ENCODE measurements at regions not wholly inside any gene's neighbourhood (a gene's known extent, or its start where the extent isn't known, plus 50 kb on each side); places are given as distances from the start of the nearest gene placed in this dataset.
"Not testable (repeated sequence)": the region's sequence is repeated elsewhere in the genome, so short reads cannot be mapped to it uniquely, and the experiment has no call there.

DNA sequence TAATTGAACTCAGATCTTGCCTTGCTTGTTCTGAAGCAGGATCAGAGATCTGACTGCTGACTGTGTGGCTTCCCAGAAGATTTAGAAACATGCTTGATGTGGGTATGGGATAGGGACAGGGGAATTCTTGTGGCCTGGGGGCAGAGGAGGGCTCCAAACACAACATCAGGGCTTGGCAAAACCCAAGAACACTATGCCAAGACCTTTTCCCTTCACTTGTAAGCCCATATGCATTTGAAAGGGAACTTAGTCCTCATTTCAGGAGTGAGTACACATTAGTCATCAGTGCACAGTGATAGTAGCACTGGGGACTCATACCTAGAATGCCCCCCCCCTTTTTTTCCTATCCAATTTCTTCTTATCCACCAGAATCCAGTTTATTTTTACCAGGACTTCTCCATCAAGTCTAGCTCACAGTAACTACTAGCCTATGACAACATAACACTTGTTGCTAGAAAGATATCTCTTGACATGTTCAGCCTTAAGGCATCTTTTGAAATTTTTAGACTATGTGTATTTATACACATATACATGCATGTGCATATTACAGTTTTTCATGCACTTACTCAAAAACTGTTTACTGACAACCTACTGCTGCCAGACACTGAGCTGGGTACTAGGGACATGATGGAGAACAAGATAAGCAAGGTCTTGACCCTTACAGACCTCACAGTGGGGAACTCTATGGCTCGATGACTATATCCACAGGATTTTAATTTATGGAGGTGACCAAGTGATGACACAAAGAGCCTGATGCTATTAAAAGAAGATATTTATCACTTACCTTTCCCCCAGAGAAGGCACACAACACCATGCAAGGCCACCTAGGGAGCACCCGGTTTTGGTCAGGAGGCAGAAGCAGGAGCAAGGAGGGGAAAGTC, 158.3 kb upstream of the MAP3K1 start:
- no peak for FAIRE-seq

DNA sequence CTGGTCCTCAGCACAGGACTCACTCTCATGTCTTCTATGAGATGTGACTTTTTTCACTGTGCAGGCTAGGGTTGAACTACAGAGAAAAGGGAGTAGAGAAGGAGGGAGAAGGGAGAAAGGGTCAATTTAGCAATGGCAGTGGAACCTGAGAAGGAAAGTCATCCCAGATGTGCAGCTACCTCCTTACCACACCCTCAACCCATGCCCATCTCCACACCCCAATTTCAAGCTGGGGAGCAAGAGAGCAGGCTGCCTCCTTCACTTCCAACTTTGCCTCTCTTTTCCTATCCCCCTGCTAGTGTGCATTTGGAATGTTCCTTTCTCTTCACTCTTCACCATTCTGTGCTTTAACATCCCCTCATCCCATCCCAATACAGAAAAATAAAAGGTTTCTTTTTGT, 163.5 kb upstream of the MAP3K1 start:
- no peak for FAIRE-seq

GRCh38 chr5:56650386-56650785, 165.0 kb upstream of the MAP3K1 start:
- no peak for FAIRE-seq

- FAIRE-seq: no peak
Measured at GRCh38 chr5:56649569-56649968, 165.8 kb upstream of the MAP3K1 start.

GRCh38 chr5:56648460-56649034, 166.8 kb upstream of the MAP3K1 start:
- no peak for FAIRE-seq

DNA sequence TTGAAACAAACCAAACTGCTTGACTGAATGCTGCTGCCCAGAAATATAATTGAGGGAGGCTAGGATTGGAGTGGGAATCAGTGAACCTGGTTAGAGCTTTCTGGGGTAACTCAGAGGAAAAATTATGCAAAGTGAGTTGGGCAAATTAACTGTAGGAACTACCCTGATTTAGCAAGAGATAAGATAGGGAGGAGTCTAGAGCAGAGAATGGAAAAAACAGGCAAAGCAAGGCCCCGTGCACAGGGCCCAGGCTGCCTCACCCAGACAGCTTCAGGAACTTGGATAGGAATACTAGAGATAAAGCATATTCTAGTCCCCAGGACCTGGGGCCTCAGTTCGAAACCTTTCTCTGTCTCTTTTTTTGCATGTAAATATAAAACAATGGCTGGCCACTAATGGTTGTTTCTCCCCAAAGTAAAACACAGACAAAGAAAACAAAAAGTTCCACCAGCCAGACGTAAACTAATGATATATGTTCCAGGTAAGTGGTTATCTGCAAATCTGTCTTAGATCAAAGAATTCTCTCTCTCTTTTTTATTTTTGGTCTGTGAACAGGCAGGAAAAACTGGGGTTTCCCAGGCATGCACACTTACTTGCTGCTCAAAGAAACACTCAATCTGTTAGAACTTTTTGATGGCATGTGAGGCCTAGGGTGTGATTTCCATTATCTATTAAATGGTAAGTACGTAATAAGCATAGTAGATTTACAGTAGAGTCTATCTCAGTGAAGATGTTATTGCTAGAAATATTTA, 168.1 kb upstream of the MAP3K1 start:
- FAIRE-seq: no peak

- no peak for FAIRE-seq
Measured at GRCh38 chr5:56641635-56642260, 173.6 kb upstream of the MAP3K1 start.

- FAIRE-seq: no peak
Measured at GRCh38 chr5:56640763-56641406, 174.5 kb upstream of the MAP3K1 start.

DNA sequence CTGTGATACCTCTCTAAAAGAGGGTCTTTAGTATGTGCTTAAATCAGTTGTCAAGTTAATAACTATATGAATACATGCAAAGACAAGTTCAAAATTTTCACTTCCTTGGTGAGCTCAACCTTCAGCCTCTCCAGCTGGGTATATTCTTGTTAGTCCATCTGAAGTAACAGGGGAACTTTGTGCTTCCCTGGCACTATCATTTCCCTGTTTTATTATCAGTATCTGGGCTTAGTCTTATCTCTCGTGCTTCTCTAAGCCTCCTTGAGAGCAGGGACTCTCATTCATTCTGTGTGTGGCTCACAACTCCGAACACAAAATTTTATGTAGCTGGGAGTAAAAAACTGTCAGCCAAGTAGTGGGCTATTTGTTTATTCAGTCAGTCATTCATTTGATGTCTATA, 175.9 kb upstream of the MAP3K1 start:
- FAIRE-seq: no peak

DNA sequence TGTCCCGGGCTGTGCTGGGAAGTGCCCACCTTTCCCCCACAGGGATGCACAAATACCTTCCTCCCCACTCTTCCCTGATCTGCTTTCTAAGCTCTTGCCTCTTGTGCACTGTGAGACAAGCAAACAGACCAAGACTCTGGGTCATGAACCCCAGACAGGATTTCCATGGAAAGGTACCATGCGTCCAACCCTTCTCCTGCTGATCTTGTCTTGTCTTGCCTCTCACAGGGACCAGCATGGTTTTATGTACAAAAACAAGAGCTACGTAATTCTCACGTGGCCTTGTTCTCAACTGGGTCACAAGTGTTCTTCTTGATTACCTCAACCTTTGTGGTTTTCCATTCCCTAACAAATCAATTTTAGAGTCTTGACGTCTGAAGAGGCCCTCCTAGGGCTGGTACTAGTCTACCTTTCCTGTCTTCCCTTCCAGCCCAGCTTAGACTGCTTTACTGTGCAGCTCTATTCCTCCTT, 176.5 kb upstream of the MAP3K1 start:
- FAIRE-seq: no peak

DNA sequence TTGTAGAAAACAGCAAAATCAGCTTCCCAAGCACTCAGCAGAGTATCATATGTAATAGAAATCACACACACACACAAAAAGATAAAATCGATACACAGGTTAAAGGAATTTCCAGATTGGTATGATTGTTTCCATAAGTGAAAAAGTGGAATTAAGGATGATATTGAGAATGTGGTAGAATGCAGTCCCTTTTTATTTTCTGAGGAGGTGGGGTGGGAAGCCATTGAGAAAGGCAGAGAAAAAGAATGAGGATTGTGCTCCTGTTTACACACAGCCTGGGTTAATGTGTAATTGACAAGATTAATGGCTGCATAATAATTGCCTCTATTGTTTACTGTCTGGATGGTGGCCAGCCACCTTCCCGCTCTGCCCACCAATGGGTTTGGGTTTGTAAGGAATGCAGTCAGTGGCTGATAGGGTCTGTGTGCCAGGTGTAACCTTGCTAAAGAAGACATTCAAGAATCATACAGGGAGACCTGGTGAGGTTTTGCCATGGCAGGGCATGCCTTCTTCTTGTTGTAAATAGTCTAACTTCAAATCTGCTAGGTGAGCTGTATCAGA, 177.2 kb upstream of the MAP3K1 start:
- no peak for FAIRE-seq

- FAIRE-seq: no peak
Measured at GRCh38 chr5:56637321-56637920, 177.9 kb upstream of the MAP3K1 start.

DNA sequence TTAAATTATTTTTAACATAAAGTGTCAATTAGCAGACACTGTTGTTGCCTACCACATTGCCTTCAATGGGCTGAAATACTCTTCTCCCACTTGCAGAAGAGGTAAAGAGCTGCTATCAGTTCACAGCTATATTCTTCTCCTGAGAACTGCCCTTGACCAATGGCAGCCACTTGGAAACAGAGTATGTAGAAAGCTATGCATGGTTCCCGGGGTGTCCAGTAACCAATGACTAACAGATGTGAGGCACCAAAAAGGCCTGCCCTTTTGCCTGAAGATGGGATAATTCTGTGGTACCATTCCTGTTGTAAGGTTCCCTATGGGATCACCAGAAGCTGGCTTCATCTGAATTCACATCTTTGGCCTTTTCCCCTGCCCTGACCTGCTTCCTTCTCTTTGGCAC, 181.4 kb upstream of the MAP3K1 start:
- FAIRE-seq: no peak

GRCh38 chr5:56632939-56633338, 182.4 kb upstream of the MAP3K1 start:
- FAIRE-seq: no peak

DNA sequence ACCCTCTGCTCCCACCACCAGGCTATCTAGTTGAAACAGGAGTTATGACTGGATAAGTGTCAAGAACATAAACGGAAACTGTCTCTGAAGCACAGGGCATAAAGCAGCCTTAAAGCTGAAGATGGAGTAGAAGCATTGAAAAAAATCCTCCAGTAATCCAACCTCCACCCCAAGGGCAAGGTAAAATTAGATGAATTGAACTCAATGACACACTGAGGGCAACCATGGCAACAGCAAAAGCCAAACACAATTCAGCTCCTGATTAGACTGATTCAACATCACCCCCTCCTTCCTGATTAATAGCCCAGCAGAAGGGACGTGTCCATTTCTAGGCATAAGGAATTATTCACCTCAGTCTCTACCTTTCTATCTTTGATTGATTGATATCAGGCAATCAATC, 183.2 kb upstream of the MAP3K1 start:
- FAIRE-seq: no peak

- FAIRE-seq: no peak
Measured at GRCh38 chr5:56631719-56632118, 183.6 kb upstream of the MAP3K1 start.

GRCh38 chr5:56628616-56629015, 186.7 kb upstream of the MAP3K1 start:
- FAIRE-seq: not testable (repeated sequence)

DNA sequence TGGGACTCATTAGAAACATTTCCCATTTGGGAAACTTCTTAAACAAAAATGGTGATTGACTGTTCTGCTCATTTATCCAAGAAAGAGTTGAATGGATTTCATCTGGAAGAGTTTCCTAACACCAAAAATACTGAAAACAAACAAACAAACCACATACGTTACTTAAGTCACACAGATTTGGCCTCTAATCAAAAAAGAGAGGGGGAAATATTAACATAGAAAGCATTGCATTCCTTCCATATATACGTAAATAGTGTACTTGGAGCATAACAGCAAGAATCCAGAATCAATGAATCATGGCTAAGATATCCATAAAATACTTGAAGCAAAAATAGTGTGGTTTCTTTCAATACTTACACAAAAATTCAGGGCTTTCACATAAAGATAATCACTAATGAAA, 189.8 kb upstream of the MAP3K1 start:
- no peak for FAIRE-seq

GRCh38 chr5:56624751-56625150, 190.6 kb upstream of the MAP3K1 start:
- no peak for FAIRE-seq

- FAIRE-seq: no peak
Measured at GRCh38 chr5:56622141-56622540, 193.2 kb upstream of the MAP3K1 start.

GRCh38 chr5:56620903-56621677, 194.3 kb upstream of the MAP3K1 start:
- FAIRE-seq: no peak
